ENCODE measurements at regions not wholly inside any gene's neighbourhood (a gene's known extent, or its start where the extent isn't known, plus 50 kb on each side); places are given as distances from the start of the nearest gene placed in this dataset.

DNA sequence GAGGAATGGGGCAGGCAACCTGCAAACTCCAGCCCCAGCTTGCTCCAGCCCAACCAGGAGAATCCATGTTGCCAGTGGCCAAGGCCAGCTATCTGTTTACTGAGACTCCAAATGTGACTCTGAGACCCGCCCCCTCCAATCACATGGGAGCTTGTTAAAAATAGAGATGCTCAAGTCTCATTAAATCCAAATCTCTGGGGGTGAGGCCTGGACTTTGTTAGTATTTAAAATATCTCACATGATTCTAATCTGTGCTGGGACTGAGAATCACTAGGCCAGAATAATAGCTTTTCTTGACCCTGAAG lies 224.2 kb upstream of the TBL1XR1 start:
- no peak for TF ChIP-seq EP300 (IDR thresholded peaks at IDR 0.05)
- TF ChIP-seq, protein P1, sequence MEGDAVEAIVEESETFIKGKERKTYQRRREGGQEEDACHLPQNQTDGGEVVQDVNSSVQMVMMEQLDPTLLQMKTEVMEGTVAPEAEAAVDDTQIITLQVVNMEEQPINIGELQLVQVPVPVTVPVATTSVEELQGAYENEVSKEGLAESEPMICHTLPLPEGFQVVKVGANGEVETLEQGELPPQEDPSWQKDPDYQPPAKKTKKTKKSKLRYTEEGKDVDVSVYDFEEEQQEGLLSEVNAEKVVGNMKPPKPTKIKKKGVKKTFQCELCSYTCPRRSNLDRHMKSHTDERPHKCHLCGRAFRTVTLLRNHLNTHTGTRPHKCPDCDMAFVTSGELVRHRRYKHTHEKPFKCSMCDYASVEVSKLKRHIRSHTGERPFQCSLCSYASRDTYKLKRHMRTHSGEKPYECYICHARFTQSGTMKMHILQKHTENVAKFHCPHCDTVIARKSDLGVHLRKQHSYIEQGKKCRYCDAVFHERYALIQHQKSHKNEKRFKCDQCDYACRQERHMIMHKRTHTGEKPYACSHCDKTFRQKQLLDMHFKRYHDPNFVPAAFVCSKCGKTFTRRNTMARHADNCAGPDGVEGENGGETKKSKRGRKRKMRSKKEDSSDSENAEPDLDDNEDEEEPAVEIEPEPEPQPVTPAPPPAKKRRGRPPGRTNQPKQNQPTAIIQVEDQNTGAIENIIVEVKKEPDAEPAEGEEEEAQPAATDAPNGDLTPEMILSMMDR (IDR thresholded peaks at IDR 0.05): no peak

Measured in ovary (tissue), 3 donors.